NCI-H1105 treated with DMSO at 0.1 percent for 48 hours (cell line): ENCODE measurements at regions not wholly inside any gene's neighbourhood (a gene's known extent, or its start where the extent isn't known, plus 50 kb on each side); places are given as distances from the start of the nearest gene placed in this dataset.
"Not testable (repeated sequence)": the region's sequence is repeated elsewhere in the genome, so short reads cannot be mapped to it uniquely, and the experiment has no call there.

Experiments
- DNase-seq: peaks from one replicate; lab custom pipeline; 2025; lab: John Stamatoyannopoulos, UW

- no peak for DNase-seq
Observed at GRCh38 chr15:47124430-47125102, 592.7 kb upstream of the SEMA6D start.

- DNase-seq: no peak
Observed at GRCh38 chr15:47129033-47129432, 588.3 kb upstream of the SEMA6D start.

- DNase-seq: not testable (repeated sequence)
Observed at GRCh38 chr15:47131450-47131849, 585.9 kb upstream of the SEMA6D start.

- DNase-seq: no peak
Observed at GRCh38 chr15:47135267-47135666, 582.0 kb upstream of the SEMA6D start.

GRCh38 chr15:47136236-47136635, 581.1 kb upstream of the SEMA6D start:
- no peak for DNase-seq

GRCh38 chr15:47139965-47140364, 577.3 kb upstream of the SEMA6D start:
- DNase-seq: no peak

GRCh38 chr15:47157827-47158226, 559.5 kb upstream of the SEMA6D start:
- DNase-seq: no peak

GRCh38 chr15:47158573-47158972, 558.7 kb upstream of the SEMA6D start:
- DNase-seq: peak; percentile 7

- DNase-seq: no peak
Observed at GRCh38 chr15:47177177-47177576, 540.1 kb upstream of the SEMA6D start.

GRCh38 chr15:47179988-47180387, 537.3 kb upstream of the SEMA6D start:
- DNase-seq: no peak

GRCh38 chr15:47182818-47183217, 534.5 kb upstream of the SEMA6D start:
- no peak for DNase-seq

- DNase-seq: peak; percentile 75
Observed at GRCh38 chr15:47184003-47184907, 533.0 kb upstream of the SEMA6D start.

- peak; percentile 75 for DNase-seq
Observed at GRCh38 chr15:47184908-47185801, 532.1 kb upstream of the SEMA6D start.

GRCh38 chr15:47186075-47186474, 531.2 kb upstream of the SEMA6D start:
- DNase-seq: peak; percentile 42

- peak; percentile 44 for DNase-seq
Observed at GRCh38 chr15:47188758-47189507, 528.4 kb upstream of the SEMA6D start.

GRCh38 chr15:47194718-47195117, 522.6 kb upstream of the SEMA6D start:
- peak; percentile 28 for DNase-seq

GRCh38 chr15:47196048-47196447, 521.3 kb upstream of the SEMA6D start:
- peak; percentile 89 for DNase-seq

- DNase-seq: no peak
Observed at GRCh38 chr15:47203993-47204392, 513.3 kb upstream of the SEMA6D start.

GRCh38 chr15:47206358-47206978, 510.8 kb upstream of the SEMA6D start:
- no peak for DNase-seq

GRCh38 chr15:47209591-47209990, 507.7 kb upstream of the SEMA6D start:
- no peak for DNase-seq
